Astrocyte (in vitro differentiated cells and primary cell): ENCODE measurements at regions not wholly inside any gene's neighbourhood (a gene's known extent, or its start where the extent isn't known, plus 50 kb on each side); places are given as distances from the start of the nearest gene placed in this dataset.

Experiments
- EZH2 ChIP-seq: IDR thresholded peaks from 2 replicates; pipeline ENCODE4 v1.6.1; 2012; ENCODE audit warnings: mild to moderate bottlenecking, low read length, inconsistent platforms; ENCODE audit not compliant: insufficient read depth
- TF ChIP-seq, protein P1 (sequence below): IDR thresholded peaks from 2 replicates; pipeline ENCODE4 v1.5.1; 2011; ENCODE audit warnings: low read depth, mild to moderate bottlenecking, inconsistent platforms, low read length, moderate library complexity; ENCODE audit not compliant: insufficient read depth

DNA sequence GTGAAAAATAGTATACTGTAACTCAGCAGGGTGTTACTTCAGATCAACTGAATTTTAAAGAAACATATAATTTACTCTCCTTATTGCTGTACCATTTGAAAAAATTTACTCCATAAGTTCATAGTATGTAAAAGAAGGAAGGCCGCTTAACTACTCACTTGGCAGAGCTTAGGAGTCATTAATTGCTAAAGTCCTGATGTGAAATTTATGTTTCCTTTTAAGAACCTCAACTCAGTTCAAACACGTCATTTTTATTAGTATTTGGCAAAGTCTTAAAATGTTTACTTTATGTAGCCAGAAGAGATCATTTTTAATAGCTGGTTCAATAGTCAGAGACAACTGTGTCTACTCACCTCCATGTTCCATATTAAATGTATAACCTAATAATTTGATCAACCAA lies 268.6 kb downstream of the CDH10 start:
- TF ChIP-seq EZH2, result no peak
- TF ChIP-seq, protein P1, sequence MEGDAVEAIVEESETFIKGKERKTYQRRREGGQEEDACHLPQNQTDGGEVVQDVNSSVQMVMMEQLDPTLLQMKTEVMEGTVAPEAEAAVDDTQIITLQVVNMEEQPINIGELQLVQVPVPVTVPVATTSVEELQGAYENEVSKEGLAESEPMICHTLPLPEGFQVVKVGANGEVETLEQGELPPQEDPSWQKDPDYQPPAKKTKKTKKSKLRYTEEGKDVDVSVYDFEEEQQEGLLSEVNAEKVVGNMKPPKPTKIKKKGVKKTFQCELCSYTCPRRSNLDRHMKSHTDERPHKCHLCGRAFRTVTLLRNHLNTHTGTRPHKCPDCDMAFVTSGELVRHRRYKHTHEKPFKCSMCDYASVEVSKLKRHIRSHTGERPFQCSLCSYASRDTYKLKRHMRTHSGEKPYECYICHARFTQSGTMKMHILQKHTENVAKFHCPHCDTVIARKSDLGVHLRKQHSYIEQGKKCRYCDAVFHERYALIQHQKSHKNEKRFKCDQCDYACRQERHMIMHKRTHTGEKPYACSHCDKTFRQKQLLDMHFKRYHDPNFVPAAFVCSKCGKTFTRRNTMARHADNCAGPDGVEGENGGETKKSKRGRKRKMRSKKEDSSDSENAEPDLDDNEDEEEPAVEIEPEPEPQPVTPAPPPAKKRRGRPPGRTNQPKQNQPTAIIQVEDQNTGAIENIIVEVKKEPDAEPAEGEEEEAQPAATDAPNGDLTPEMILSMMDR, result no peak
